AG10803 (cell line): ENCODE measurements at regions not wholly inside any gene's neighbourhood (a gene's known extent, or its start where the extent isn't known, plus 50 kb on each side); places are given as distances from the start of the nearest gene placed in this dataset.
A peak's percentile ranks its signal among the peaks of the same experiment; 100 is the strongest.

Experiments
- DNase-seq: peaks from one replicate; pipeline ENCODE4 v3.0.0; 2010; ENCODE audit warnings: low read depth
- H3K4me3 ChIP-seq: 2 replicates; pipeline ENCODE4 v1.5.1; 2011; ENCODE audit warnings: mild to moderate bottlenecking, low read length, control low read depth
- TF ChIP-seq, protein P1 (sequence below): conservative IDR thresholded peaks from 2 replicates; pipeline ENCODE4 v1.5.1; 2011; ENCODE audit warnings: mild to moderate bottlenecking, low read length, control low read depth, inconsistent platforms

DNA sequence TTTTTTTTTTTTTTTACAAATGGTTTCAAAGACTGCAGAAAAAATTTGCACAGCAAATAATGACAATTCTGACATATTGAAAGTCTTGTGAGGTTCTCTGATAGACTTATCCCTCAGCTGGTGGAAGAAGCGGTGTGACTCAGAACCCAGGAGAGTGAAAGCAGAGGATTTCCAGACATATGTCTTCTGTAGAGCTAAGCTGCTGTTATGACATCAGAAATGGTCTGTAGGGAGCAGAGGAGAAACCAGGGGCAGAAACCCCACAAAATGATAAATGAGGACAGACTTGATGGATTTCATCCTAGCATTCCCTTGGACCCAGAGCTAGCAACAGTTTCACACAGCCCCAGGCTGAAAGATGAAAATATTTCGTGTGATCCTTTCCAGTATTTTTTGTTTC is 582.6 kb downstream of the METTL15 start:
- TF ChIP-seq, protein P1, sequence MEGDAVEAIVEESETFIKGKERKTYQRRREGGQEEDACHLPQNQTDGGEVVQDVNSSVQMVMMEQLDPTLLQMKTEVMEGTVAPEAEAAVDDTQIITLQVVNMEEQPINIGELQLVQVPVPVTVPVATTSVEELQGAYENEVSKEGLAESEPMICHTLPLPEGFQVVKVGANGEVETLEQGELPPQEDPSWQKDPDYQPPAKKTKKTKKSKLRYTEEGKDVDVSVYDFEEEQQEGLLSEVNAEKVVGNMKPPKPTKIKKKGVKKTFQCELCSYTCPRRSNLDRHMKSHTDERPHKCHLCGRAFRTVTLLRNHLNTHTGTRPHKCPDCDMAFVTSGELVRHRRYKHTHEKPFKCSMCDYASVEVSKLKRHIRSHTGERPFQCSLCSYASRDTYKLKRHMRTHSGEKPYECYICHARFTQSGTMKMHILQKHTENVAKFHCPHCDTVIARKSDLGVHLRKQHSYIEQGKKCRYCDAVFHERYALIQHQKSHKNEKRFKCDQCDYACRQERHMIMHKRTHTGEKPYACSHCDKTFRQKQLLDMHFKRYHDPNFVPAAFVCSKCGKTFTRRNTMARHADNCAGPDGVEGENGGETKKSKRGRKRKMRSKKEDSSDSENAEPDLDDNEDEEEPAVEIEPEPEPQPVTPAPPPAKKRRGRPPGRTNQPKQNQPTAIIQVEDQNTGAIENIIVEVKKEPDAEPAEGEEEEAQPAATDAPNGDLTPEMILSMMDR, result no peak
- H3K4me3 ChIP-seq, result no peak overlapping the region
- DNase-seq, result peak; percentile 36

DNA sequence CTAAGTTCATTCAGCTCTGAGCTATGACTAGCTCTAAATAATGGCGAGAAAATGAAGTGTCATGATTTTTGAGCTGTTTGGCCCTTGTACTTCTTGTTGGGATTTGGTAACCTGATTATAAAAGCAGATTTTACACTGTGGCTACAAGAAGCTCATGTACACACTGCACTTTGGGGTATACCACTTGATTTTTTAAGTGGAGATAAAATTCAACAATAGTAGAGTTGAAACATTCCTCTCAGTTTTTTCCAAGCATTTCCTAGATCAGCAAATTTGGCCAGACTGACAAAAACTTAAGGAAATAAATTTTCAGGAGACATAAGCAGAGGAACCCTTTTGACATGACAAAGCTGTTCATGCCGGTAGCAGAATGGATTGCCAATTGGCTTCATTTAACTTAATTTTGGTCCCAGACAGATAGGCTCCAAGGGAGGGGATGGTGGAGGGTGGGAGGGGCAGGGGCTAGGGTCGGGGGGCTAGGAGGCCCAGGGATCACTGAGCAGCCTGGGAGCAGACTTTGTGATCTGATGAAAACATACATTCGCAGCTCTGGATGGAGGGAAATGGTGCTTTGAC is 575.9 kb downstream of the METTL15 start:
- no peak for DNase-seq
- TF ChIP-seq, protein P1, result no peak
- H3K4me3 ChIP-seq, result no peak overlapping the region

DNA sequence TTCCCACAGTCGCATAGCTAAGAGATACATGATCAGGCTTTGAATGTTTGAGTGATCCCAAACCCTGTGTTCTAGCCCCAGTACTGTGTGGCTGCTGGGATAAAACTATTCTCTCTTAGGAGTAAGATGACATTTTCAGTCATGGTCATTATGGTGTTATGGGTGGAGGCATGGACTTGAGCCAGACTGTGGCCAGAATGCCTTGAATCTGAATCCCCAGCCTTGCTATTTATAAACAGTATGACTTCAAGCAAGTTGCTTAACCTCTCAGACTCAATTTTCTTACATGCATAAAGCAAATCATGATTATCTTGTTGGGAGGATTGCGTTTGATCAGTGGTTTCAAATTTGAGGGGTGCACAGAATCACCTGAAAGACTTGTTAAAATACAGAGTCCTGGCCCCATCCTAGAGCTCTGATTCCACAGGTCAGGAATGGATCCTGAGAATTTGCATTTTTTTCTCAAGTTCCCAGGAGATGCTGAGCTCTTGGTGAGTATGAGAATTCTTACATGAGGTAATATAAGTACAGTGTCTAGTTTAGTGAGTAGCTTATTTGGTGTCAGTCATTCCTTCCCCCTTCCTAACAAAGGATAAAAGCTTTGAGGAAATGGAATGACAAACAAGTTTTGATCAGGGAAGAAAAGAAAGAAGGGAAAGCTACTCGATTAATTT is 571.7 kb downstream of the METTL15 start:
- H3K4me3 ChIP-seq, result no peak overlapping the region
- DNase-seq, result peak; percentile 91
- TF ChIP-seq, protein P1, result no peak

DNA sequence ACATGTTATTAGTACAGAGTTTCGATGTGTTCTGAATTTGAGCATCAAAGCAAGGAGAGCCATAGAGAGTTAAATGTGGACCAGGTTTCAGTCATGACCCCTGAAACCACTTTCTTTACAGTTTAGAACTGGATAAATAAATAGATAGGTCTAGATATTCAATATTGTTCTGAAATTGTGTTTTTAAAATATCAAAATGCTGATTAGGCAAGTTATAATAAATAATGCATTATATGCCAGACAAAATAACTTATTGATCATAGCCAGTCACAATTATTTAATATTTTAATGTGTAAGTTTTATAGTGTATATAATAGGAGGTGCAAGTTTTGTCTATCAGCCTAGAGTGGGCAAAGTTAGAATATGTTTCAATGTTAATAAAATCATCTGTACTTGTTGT is 569.5 kb downstream of the METTL15 start:
- TF ChIP-seq, protein P1, result no peak
- H3K4me3 ChIP-seq, result no peak overlapping the region
- DNase-seq, result no peak

DNA sequence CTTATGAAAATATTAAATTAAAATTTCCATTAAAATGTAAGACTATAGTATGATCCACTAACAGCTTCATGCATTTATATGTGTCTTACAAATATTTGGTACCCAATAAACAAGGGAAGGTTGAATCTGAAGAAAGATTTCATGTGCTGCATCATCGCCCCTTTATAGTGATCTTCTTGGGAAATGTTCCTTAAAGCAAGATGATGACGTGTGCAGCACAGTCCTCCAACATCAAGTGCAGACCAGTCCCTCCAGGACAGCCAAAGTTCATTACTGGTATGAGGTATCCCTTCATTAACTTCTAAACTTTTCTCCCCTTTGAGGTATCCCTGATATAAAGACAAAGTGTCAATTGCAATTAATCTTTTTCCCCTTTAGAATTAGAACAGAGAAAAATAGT is 567.0 kb downstream of the METTL15 start:
- TF ChIP-seq, protein P1, result no peak
- DNase-seq, result no peak
- H3K4me3 ChIP-seq, result no peak overlapping the region

DNA sequence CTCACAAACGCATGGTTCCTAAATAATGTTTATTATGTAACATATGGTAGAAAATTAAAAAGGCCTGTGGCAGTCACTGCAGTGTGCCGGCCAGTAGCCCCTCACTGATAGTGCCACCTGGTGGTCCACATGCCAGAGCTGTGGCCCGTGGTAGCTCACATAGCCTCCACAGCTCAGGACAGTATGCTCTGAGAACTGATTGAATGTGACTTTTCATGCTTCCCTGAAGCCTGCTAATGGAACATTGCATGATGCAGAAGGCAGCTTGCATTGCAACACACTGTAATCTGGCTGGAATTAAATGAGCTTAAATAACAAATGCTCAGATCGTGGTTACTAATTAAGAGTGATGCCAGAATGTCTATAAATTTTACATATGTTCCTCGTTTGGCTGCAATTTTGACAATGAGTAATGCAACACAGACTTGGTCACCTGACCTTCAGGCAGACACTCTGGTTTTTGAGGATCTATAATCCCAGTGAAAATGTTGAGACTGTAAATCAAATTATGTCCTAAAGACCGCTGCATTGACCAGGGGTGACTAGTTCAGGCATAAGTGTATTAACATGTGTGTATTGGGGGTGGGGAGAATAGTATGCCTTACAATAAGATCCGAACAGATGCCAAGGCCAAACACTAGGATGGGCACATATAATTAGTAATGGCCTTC is 566.4 kb downstream of the METTL15 start:
- peak; percentile 97 for DNase-seq
- 0 out of 2 replicates have a peak overlapping the region, but pooled peaks have one; percentile 1 for H3K4me3 ChIP-seq
- TF ChIP-seq, protein P1, result peak; percentile 59
